PC-3 (cell line): ENCODE measurements at regions not wholly inside any gene's neighbourhood (a gene's known extent, or its start where the extent isn't known, plus 50 kb on each side); places are given as distances from the start of the nearest gene placed in this dataset.

Experiments used
- ATAC-seq: fragments of 200-7000 bp; cut with Tn5 transposase; 2 replicates; pipeline ENCODE4 v1.9.1; 2020; ENCODE audit warnings: mild to moderate bottlenecking, moderate library complexity
- BruUV-seq: library from RNA; stranded (reverse); fragments of 400-500 nt; replicated peaks from 2 replicates; lab custom pipeline; 2021; lab: Mats Ljungman, UMichigan
- CTCF ChIA-PET: fragments of 300-600 bp; sonication (Branson Sonifier 250); formaldehyde crosslinking; loops from one replicate; lab custom pipeline; 2022; ENCODE audit warnings: antibody characterized with exemption; lab: Charles Lee
- POLR2A ChIA-PET: fragments of 300-600 bp; sonication (Branson Sonifier 250); formaldehyde crosslinking; loops from one replicate; lab custom pipeline; 2022; ENCODE audit warnings: antibody characterized with exemption; ENCODE audit not compliant: unreplicated experiment; lab: Charles Lee
- DNase-seq: peaks from one replicate; pipeline ENCODE4 v3.0.0-alpha.2; 2015
- H2AFZ ChIP-seq: fragments of 300-600 bp; sonication (generic); 2 replicates; pipeline ENCODE4 v1.6.0; 2016; ENCODE audit warnings: antibody characterized with exemption, low read length
- H3F3A ChIP-seq: fragments of 300-600 bp; sonication (generic); one replicate; pipeline ENCODE4 v1.6.0; 2017; ENCODE audit warnings: antibody characterized with exemption, low read length, control low read depth, mild to moderate bottlenecking; ENCODE audit not compliant: unreplicated experiment
- H3K27ac ChIP-seq: fragments of 300-600 bp; sonication (generic); 2 replicates; pipeline ENCODE4 v1.5.1; 2016; ENCODE audit warnings: mild to moderate bottlenecking, low read length
- H3K27me3 ChIP-seq: fragments of 300-600 bp; sonication (generic); 2 replicates; pipeline ENCODE4 v1.6.1; 2016; ENCODE audit warnings: low read length, mixed read lengths
- H3K36me3 ChIP-seq: fragments of 300-600 bp; sonication (generic); 2 replicates; pipeline ENCODE4 v1.6.1; 2016; ENCODE audit warnings: low read depth, mixed run types, low read length, mixed read lengths
- H3K4me1 ChIP-seq: fragments of 300-600 bp; sonication (generic); 2 replicates; pipeline ENCODE4 v1.5.1; 2016; ENCODE audit warnings: low read length; ENCODE audit not compliant: insufficient read depth
- H3K4me2 ChIP-seq: fragments of 300-600 bp; sonication (generic); 2 replicates; pipeline ENCODE4 v1.6.0; 2016; ENCODE audit warnings: low read length
- H3K4me3 ChIP-seq: fragments of 300-600 bp; sonication (generic); 2 replicates; pipeline ENCODE4 v1.5.1; 2016; ENCODE audit warnings: mild to moderate bottlenecking, low read length, mixed read lengths
- H3K79me2 ChIP-seq: fragments of 300-600 bp; sonication (generic); 2 replicates; pipeline ENCODE4 v1.6.1; 2017; ENCODE audit warnings: low read length, mixed read lengths
- H3K9ac ChIP-seq: fragments of 300-600 bp; sonication (generic); 2 replicates; pipeline ENCODE4 v1.6.0; 2016; ENCODE audit warnings: mild to moderate bottlenecking, low read length
- H3K9me2 ChIP-seq: fragments of 300-600 bp; sonication (generic); replicated peaks from 2 replicates; pipeline ENCODE4 v1.6.1; 2016; ENCODE audit warnings: mixed run types, low read length, mixed read lengths
- H3K9me3 ChIP-seq: fragments of 300-600 bp; sonication (generic); 2 replicates; pipeline ENCODE4 v1.6.1; 2016; ENCODE audit warnings: low read length, mixed read lengths
- H4K20me1 ChIP-seq: fragments of 300-600 bp; sonication (generic); 2 replicates; pipeline ENCODE4 v1.6.1; 2016; ENCODE audit warnings: low read length, mixed read lengths
- CTCF ChIP-seq: fragments of 300-600 bp; sonication (generic); conservative IDR thresholded peaks from 2 replicates; pipeline ENCODE4 v1.5.1; 2017; ENCODE audit warnings: antibody characterized with exemption, low read depth, mild to moderate bottlenecking, low read length
- EZH2 ChIP-seq: fragments of 300-600 bp; sonication (generic); IDR thresholded peaks from one replicate; pipeline ENCODE4 v1.6.1; 2017; ENCODE audit warnings: antibody characterized with exemption, mild to moderate bottlenecking, low read length; ENCODE audit not compliant: unreplicated experiment
- EZH2phosphoT487 ChIP-seq: fragments of 300-600 bp; sonication (generic); IDR thresholded peaks from 2 replicates; pipeline ENCODE4 v1.6.1; 2018; ENCODE audit warnings: mild to moderate bottlenecking, antibody characterized with exemption, low read length, borderline replicate concordance
- intact Hi-C: fragments of 100-400 bp; cut with micrococcal nuclease; formaldehyde crosslinking; loops from 2 replicates; pipeline ENCODE4 v1.9.0; 2023

GRCh38 chr2:188909036-188909435 is 65.1 kb upstream of the COL3A1 start:
- H3K4me2 ChIP-seq, result no peak overlapping the region
- no peaks in the 10 kb centered on the region for H3K27me3 ChIP-seq
- ChIA-PET POLR2A (no interaction called here), CTCF (no interaction called here)
- no peaks in the 10 kb centered on the region for H4K20me1 ChIP-seq
- H3K4me3 ChIP-seq, result no peak overlapping the region
- no peak overlapping the region for H3K27ac ChIP-seq
- no peaks in the 10 kb centered on the region for H3K9me2 ChIP-seq
- H3F3A ChIP-seq, result no peaks in the 10 kb centered on the region
- BruUV-seq, result no TSS peak
- intact Hi-C loops, result no loop called here
- no peak for ATAC-seq
- H3K9ac ChIP-seq, result no peak overlapping the region
- TF ChIP-seq EZH2phosphoT487 (no peak), CTCF (no peak), EZH2 (no peak)
- H2AFZ ChIP-seq, result no peak overlapping the region
- no peak for DNase-seq
- no peaks in the 10 kb centered on the region for H3K4me1 ChIP-seq
- no peaks in the 10 kb centered on the region for H3K79me2 ChIP-seq
- H3K9me3 ChIP-seq, result no peaks in the 10 kb centered on the region
- no peaks in the 10 kb centered on the region for H3K36me3 ChIP-seq

GRCh38 chr2:188916736-188917135 is 57.4 kb upstream of the COL3A1 start:
- CTCF ChIA-PET, result no interaction called here
- H3K27me3 ChIP-seq, result no peaks in the 10 kb centered on the region

GRCh38 chr2:188917632-188918031 is 56.5 kb upstream of the COL3A1 start:
- Histone ChIP-seq H4K20me1 (no peaks in the 10 kb centered on the region), H3K27ac (no peak overlapping the region), H3K9me2 (no peaks in the 10 kb centered on the region), H3K4me3 (no peak overlapping the region), H3K27me3 (no peaks in the 10 kb centered on the region), H3K36me3 (no peaks in the 10 kb centered on the region), H3K9ac (no peak overlapping the region), H3K4me1 (0 out of 2 replicates have a peak, but pooled peaks cover 5% of the 10 kb centered on the region), H3K79me2 (no peaks in the 10 kb centered on the region), H3K4me2 (no peak overlapping the region), H2AFZ (no peak overlapping the region), H3F3A (no peaks in the 10 kb centered on the region), H3K9me3 (no peaks in the 10 kb centered on the region)
- ATAC-seq (no peak), DNase-seq (no peak)
- POLR2A ChIA-PET, result no interaction called here
- no TSS peak for BruUV-seq
- intact Hi-C loops, result no loop called here
- CTCF ChIA-PET, result no interaction called here
- no peak for TF ChIP-seq CTCF
- TF ChIP-seq EZH2phosphoT487, result no peak
- TF ChIP-seq EZH2, result no peak

More at GRCh38 chr2:188916736-188917135, 57.4 kb upstream of the COL3A1 start:
- Histone ChIP-seq H3K4me1 (no peaks in the 10 kb centered on the region), H2AFZ (no peak overlapping the region), H4K20me1 (no peaks in the 10 kb centered on the region), H3K9me3 (no peaks in the 10 kb centered on the region), H3K4me3 (no peak overlapping the region), H3K9ac (no peak overlapping the region), H3F3A (no peaks in the 10 kb centered on the region), H3K79me2 (no peaks in the 10 kb centered on the region), H3K9me2 (no peaks in the 10 kb centered on the region), H3K36me3 (no peaks in the 10 kb centered on the region), H3K27ac (no peak overlapping the region), H3K4me2 (no peak overlapping the region)
- TF ChIP-seq EZH2phosphoT487 (no peak), EZH2 (no peak), CTCF (no peak)
- no TSS peak for BruUV-seq
- intact Hi-C loops, result no loop called here
- POLR2A ChIA-PET, result no interaction called here
- DNase-seq, result no peak
- no peak for ATAC-seq
